ENCODE measurements at regions not wholly inside any gene's neighbourhood (a gene's known extent, or its start where the extent isn't known, plus 50 kb on each side); places are given as distances from the start of the nearest gene placed in this dataset.

DNA sequence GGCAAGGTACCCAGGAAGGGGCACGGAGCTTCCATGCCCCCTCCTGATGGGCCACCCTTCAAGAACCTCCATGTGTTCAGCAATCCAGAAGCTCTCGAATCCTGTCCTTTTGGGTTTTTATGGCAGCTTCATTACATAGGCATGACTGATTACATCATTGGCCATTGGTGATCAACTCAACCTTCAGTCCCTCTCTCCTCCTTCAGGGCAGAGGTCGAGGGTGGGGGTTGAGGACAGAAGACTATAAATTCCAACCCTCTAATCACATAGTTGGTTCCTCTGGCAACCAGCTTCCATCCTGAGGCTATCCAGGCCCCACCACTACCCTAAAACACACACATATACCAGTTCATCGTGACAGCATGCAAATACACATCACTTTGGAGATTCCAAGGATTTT is 135.7 kb downstream of the ZNF281 start:
- no peak for TF ChIP-seq POLR2AphosphoS5 (IDR thresholded peaks at IDR 0.05; ENCODE audit: borderline replicate concordance, low read depth, low read length)
- TF ChIP-seq EZH2 (IDR thresholded peaks at IDR 0.05), result no peak
- TF ChIP-seq FOXP2 (optimal IDR thresholded peaks at IDR 0.05; ENCODE audit: control extremely low read depth, extremely low read length, insufficient read depth), result no peak
